ENCODE measurements at regions not wholly inside any gene's neighbourhood (a gene's known extent, or its start where the extent isn't known, plus 50 kb on each side); places are given as distances from the start of the nearest gene placed in this dataset.

DNA sequence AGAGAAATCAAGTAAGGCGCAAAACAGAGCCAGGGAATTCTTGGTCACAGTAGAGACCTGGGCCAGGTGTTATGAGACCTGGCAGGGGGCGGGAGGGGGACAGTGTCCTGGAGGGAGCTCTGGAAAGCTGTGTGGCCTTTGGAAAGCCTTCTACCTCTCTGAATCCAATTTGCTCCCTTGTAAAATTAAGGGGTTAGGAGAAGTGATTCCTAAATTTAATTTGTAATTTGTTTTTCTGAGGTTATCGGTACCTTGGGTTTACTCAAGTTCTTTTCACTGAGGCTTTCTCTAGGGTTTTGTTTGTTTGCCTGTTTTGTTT, 920.8 kb downstream of the TYW1 start:
- TF ChIP-seq, protein P1, sequence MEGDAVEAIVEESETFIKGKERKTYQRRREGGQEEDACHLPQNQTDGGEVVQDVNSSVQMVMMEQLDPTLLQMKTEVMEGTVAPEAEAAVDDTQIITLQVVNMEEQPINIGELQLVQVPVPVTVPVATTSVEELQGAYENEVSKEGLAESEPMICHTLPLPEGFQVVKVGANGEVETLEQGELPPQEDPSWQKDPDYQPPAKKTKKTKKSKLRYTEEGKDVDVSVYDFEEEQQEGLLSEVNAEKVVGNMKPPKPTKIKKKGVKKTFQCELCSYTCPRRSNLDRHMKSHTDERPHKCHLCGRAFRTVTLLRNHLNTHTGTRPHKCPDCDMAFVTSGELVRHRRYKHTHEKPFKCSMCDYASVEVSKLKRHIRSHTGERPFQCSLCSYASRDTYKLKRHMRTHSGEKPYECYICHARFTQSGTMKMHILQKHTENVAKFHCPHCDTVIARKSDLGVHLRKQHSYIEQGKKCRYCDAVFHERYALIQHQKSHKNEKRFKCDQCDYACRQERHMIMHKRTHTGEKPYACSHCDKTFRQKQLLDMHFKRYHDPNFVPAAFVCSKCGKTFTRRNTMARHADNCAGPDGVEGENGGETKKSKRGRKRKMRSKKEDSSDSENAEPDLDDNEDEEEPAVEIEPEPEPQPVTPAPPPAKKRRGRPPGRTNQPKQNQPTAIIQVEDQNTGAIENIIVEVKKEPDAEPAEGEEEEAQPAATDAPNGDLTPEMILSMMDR (IDR thresholded peaks at IDR 0.05; ENCODE audit: low read depth, low read length, poor library complexity, severe bottlenecking) = no peak
- TF ChIP-seq EZH2phosphoT487 (IDR thresholded peaks at IDR 0.05; ENCODE audit: borderline replicate concordance, low read length) = no peak

Measured in DOHH2 (cell line).